HG03060 (cell line): ENCODE measurements at regions not wholly inside any gene's neighbourhood (a gene's known extent, or its start where the extent isn't known, plus 50 kb on each side); places are given as distances from the start of the nearest gene placed in this dataset.

Experiments
- ATAC-seq: cut with Tn5 transposase; IDR thresholded peaks from one replicate; pipeline ENCODE4 v1.9.1; 2021; ENCODE audit warnings: low read depth, moderate number of reproducible peaks; ENCODE audit not compliant: unreplicated experiment

GRCh38 chrX:147827070-147827469 lies 84.6 kb upstream of the FMR1 start:
- no peak for ATAC-seq

- ATAC-seq, result no peak
Measured at GRCh38 chrX:147828719-147829118, 83.0 kb upstream of the FMR1 start.

DNA sequence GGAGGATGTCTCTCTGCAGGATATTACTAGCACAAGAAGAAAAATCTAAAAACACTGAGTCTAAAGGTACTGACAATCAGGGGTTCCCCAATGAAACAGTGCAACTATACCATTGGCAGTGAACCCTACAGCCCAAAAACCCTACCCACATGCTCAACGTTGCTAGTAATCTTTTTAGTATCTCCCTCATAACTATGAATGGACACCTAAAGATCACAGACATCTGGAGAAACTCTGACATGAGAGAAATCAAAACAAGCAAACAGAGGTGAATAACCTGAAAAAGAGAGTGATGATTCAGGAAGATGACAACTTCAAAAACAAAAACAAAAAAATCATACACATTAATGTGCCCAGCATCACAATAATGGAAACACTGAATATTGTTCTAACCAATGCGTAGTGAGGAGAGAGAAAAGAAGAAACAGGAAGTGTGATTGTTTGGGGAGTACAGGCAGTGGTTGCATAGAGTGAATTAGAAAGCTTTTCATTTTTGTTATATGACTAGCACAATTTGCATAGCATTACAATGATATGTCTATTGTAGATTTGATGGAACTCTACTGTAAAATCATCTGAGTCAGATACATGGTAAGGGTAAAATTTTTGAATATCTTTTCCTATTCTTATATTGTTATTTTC lies 78.9 kb upstream of the FMR1 start:
- ATAC-seq, result no peak

GRCh38 chrX:147838465-147839131 lies 73.1 kb upstream of the FMR1 start:
- ATAC-seq, result no peak

- no peak for ATAC-seq
Measured at GRCh38 chrX:147846676-147847075, 65.0 kb upstream of the FMR1 start.

DNA sequence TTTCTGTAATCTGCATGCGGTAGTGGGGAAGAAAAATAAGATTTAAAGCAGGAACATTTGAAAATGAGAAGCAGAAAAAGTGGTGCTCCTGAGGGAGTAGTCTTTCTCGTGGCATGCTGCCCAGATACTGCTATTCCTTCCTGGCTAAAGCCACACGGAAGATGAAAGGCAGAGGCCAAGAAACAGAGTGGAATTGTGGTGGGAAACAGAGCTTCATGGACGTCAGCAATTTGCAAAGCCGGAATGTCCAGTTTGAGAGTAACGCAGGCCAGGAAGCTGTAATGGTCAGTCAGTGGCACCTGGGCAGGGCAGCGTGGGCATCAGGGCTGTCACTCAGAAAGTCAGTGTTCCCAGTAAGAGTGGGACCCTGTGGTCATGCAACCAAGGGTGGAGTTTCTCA lies 63.7 kb upstream of the FMR1 start:
- no peak for ATAC-seq

GRCh38 chrX:147848543-147849443 lies 62.9 kb upstream of the FMR1 start:
- ATAC-seq, result peak; percentile 42

DNA sequence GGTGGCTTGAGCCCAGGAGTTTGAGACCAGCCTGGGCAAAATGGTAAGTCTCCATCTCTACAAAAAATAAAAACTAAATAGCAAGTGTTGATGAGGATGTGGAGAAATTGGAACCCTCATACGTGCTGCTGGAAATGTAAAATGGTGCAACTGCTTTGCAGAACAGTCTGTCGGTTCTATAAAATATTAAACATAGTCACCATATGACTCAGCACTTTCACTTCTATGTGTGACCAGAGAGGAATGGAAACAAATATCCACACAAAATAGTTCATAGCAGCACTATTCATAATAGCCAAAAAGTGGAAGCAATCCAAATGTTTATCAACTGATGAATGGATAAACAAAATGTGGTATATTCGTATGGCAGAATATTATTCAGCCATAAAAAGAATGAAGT lies 60.8 kb upstream of the FMR1 start:
- peak; percentile 91 for ATAC-seq

- ATAC-seq, result no peak
Measured at GRCh38 chrX:147853701-147854100, 58.0 kb upstream of the FMR1 start.

- no peak for ATAC-seq
Measured at GRCh38 chrX:147859666-147860065, 52.1 kb upstream of the FMR1 start.
